H1 (cell line): ENCODE measurements at regions not wholly inside any gene's neighbourhood (a gene's known extent, or its start where the extent isn't known, plus 50 kb on each side); places are given as distances from the start of the nearest gene placed in this dataset.

ENCODE experiments used
- CTCF ChIA-PET: fragments of 300-600 bp; sonication (Branson Sonifier 250); formaldehyde crosslinking; loops from one replicate; lab custom pipeline; 2021; ENCODE audit not compliant: partially characterized antibody; lab: Charles Lee
- POLR2A ChIA-PET: fragments of 300-600 bp; sonication (Branson Sonifier 250); formaldehyde crosslinking; loops from one replicate; lab custom pipeline; 2021; ENCODE audit warnings: inconsistent platforms; ENCODE audit not compliant: partially characterized antibody; lab: Charles Lee
- DNase-seq, 2 experiments: peaks; one replicate each; pipeline versions ENCODE4 v3.0.0 to v3.0.0-alpha.2; 2010 to 2022; ENCODE audit warnings: low spot score in 2 of 2, low read depth in 1 of 2, mixed read lengths in 1 of 2
- FAIRE-seq: peaks from 2 replicates; lab custom pipeline; 2011; peaks lifted over from hg19 to GRCh38; lab: Jason Lieb, UNC
- H2AFZ ChIP-seq: 2 replicates; pipeline ENCODE4 v1.8.1; 2012; ENCODE audit warnings: low read length, inconsistent platforms
- H2AK5ac ChIP-seq: 2 replicates; pipeline ENCODE4 v1.6.1; 2013; ENCODE audit warnings: low read depth, low read length
- H2BK120ac ChIP-seq: replicated peaks from 2 replicates; pipeline ENCODE3; 2013; ENCODE audit warnings: low read depth, low read length, inconsistent platforms
- H2BK12ac ChIP-seq: 2 replicates; pipeline ENCODE4 v1.6.1; 2013; ENCODE audit warnings: low read depth, low read length
- H2BK15ac ChIP-seq: 2 replicates; pipeline ENCODE4 v1.6.1; 2013; ENCODE audit warnings: low read length
- H2BK20ac ChIP-seq: 2 replicates; pipeline ENCODE4 v1.6.1; 2013; ENCODE audit warnings: low read length
- H2BK5ac ChIP-seq: 2 replicates; pipeline ENCODE4 v1.6.1; 2013; ENCODE audit warnings: low read depth, low read length
- H3K14ac ChIP-seq: 2 replicates; pipeline ENCODE4 v1.6.1; 2013; ENCODE audit warnings: inconsistent platforms; ENCODE audit not compliant: insufficient read length
- H3K18ac ChIP-seq: 2 replicates; pipeline ENCODE4 v1.6.1; 2013; ENCODE audit warnings: low read length; ENCODE audit errors: extremely low read depth
- H3K23ac ChIP-seq: 2 replicates; pipeline ENCODE4 v1.6.1; 2013; ENCODE audit warnings: inconsistent platforms; ENCODE audit not compliant: insufficient read length
- H3K23me2 ChIP-seq: 2 replicates; pipeline ENCODE4 v1.6.1; 2013; ENCODE audit warnings: low read depth, low read length
- H3K27ac ChIP-seq: 2 replicates; pipeline ENCODE4 v1.6.1; 2011; ENCODE audit warnings: low read depth, low read length, inconsistent platforms
- H3K27me3 ChIP-seq, 4 experiments: replicated peaks in 1 of 4; 1 replicate in 1 of 4; 2 replicates in 3 of 4; pipeline versions ENCODE4 v1.6.1 to v1.8.1; 2011 to 2013; ENCODE audit warnings: low read length in 3 of 4, mild to moderate bottlenecking in 3 of 4, inconsistent platforms in 2 of 4, mixed read lengths in 2 of 4, moderate library complexity in 1 of 4; ENCODE audit not compliant: control insufficient read depth in 3 of 4, insufficient read depth in 3 of 4; ENCODE audit errors: extremely low read depth in 1 of 4
- H3K36me3 ChIP-seq, 4 experiments: 2 replicates each; pipeline versions ENCODE4 v1.6.1 to v1.8.1; 2011 to 2013; ENCODE audit warnings: mild to moderate bottlenecking in 4 of 4, low read length in 3 of 4, moderate library complexity in 2 of 4, control low read depth in 1 of 4, inconsistent platforms in 1 of 4; ENCODE audit not compliant: insufficient read depth in 4 of 4, control insufficient read depth in 2 of 4
- H3K4ac ChIP-seq: replicated peaks from 2 replicates; pipeline ENCODE3; 2013; ENCODE audit warnings: low read length, low read depth, mixed read lengths, inconsistent platforms; ENCODE audit not compliant: insufficient read length
- H3K4me1 ChIP-seq, 4 experiments: replicated peaks in 1 of 4; 1 replicate in 1 of 4; 2 replicates in 3 of 4; pipeline versions ENCODE4 v1.6.1 to v1.8.1; 2011 to 2013; ENCODE audit warnings: low read length in 3 of 4, inconsistent platforms in 2 of 4, mixed read lengths in 1 of 4; ENCODE audit not compliant: insufficient read depth in 4 of 4, control insufficient read depth in 3 of 4
- H3K4me2 ChIP-seq, 2 experiments: 2 replicates each; pipeline versions ENCODE4 v1.6.1 to v1.8.1; 2011 to 2013; ENCODE audit warnings: low read depth in 2 of 2, low read length in 2 of 2, control low read depth in 1 of 2, inconsistent platforms in 1 of 2, mild to moderate bottlenecking in 1 of 2; ENCODE audit not compliant: insufficient read depth in 1 of 2
- H3K4me3 ChIP-seq, 4 experiments: fragments of 200-600, 300-600 bp in 1 of 4; sonication (generic), shearing (Covaris generic), sonication (Bioruptor Twin) in 1 of 4; 2 replicates each; pipeline versions ENCODE4 v1.5.1 to v1.8.1; 2011 to 2016; ENCODE audit warnings: low read length in 4 of 4, low read depth in 3 of 4, control low read depth in 2 of 4, inconsistent platforms in 2 of 4, mild to moderate bottlenecking in 2 of 4, mixed read lengths in 1 of 4, moderate library complexity in 1 of 4; ENCODE audit not compliant: insufficient read depth in 2 of 4; ENCODE audit errors: extremely low read depth in 1 of 4
- H3K56ac ChIP-seq: replicated peaks from 2 replicates; pipeline ENCODE3; 2013; ENCODE audit warnings: low read depth, mild to moderate bottlenecking, mixed read lengths, low read length, inconsistent platforms; ENCODE audit not compliant: insufficient read length
- H3K79me1 ChIP-seq: 2 replicates; pipeline ENCODE4 v1.6.1; 2013; ENCODE audit warnings: low read depth, low read length, control low read depth
- H3K79me2 ChIP-seq, 2 experiments: 2 replicates each; pipeline versions ENCODE4 v1.6.1 to v1.8.1; 2012 to 2013; ENCODE audit warnings: low read length in 2 of 2, mild to moderate bottlenecking in 2 of 2, inconsistent platforms in 1 of 2; ENCODE audit not compliant: insufficient read depth in 2 of 2, control insufficient read depth in 1 of 2
- H3K9ac ChIP-seq, 4 experiments: replicated peaks in 1 of 4; 1 replicate in 1 of 4; 2 replicates in 3 of 4; pipeline versions ENCODE4 v1.6.1 to v1.8.1; 2011 to 2013; ENCODE audit warnings: low read depth in 3 of 4, low read length in 3 of 4, control low read depth in 2 of 4, mild to moderate bottlenecking in 2 of 4, moderate library complexity in 2 of 4, inconsistent platforms in 1 of 4; ENCODE audit errors: extremely low read depth in 1 of 4
- H3K9me3 ChIP-seq, 2 experiments: 2 replicates each; pipeline versions ENCODE4 v1.6.1 to v1.8.1; 2012 to 2013; ENCODE audit warnings: mild to moderate bottlenecking in 2 of 2, moderate library complexity in 2 of 2, control low read depth in 1 of 2, inconsistent platforms in 1 of 2, low read depth in 1 of 2, low read length in 1 of 2, mixed read lengths in 1 of 2; ENCODE audit not compliant: insufficient read depth in 2 of 2
- H4K20me1 ChIP-seq, 2 experiments: replicated peaks in 1 of 2; 2 replicates each; pipeline versions ENCODE3 to v1.8.1; 2011 to 2013; ENCODE audit warnings: inconsistent platforms in 2 of 2, low read length in 2 of 2, mild to moderate bottlenecking in 1 of 2; ENCODE audit not compliant: insufficient read depth in 2 of 2, control insufficient read depth in 1 of 2
- H4K5ac ChIP-seq: 2 replicates; pipeline ENCODE4 v1.6.1; 2013; ENCODE audit warnings: low read length, low read depth, mixed read lengths, inconsistent platforms; ENCODE audit not compliant: insufficient read length
- H4K8ac ChIP-seq: 2 replicates; pipeline ENCODE4 v1.8.0; 2013; ENCODE audit warnings: mild to moderate bottlenecking, moderate library complexity, low read length, inconsistent platforms; ENCODE audit not compliant: insufficient read depth; ENCODE audit errors: extremely low read depth
- H4K91ac ChIP-seq: replicated peaks from 2 replicates; pipeline ENCODE3; 2013; ENCODE audit warnings: low read length, mixed read lengths, inconsistent platforms; ENCODE audit not compliant: insufficient read length
- BCL11A ChIP-seq, 2 experiments: IDR thresholded peaks; one replicate each; pipeline ENCODE4 v1.6.1; 2011; ENCODE audit warnings: low read depth in 2 of 2, low read length in 2 of 2, mild to moderate bottlenecking in 2 of 2
- FOSL1 ChIP-seq: IDR thresholded peaks from 2 replicates; pipeline ENCODE4 v1.6.1; 2011; ENCODE audit warnings: mild to moderate bottlenecking, low read depth, low read length, moderate library complexity; ENCODE audit not compliant: insufficient read depth
- KDM5A ChIP-seq: fragments of 200-600 bp; IDR thresholded peaks from 2 replicates; pipeline ENCODE4 v1.7.1; 2012; ENCODE audit warnings: mild to moderate bottlenecking, low read length, inconsistent platforms, mixed read lengths
- MAX ChIP-seq: IDR thresholded peaks from 2 replicates; pipeline ENCODE4 v1.6.1; 2012; ENCODE audit warnings: inconsistent platforms
- NRF1 ChIP-seq: IDR thresholded peaks from 2 replicates; pipeline ENCODE4 v1.6.1; 2011; ENCODE audit warnings: mild to moderate bottlenecking, low read depth, low read length, improper control_type of control experiment
- POU5F1 ChIP-seq: IDR thresholded peaks from 2 replicates; pipeline ENCODE4 v1.6.1; 2011; ENCODE audit warnings: low read depth, mild to moderate bottlenecking, low read length, moderate library complexity
- RBBP5 ChIP-seq: IDR thresholded peaks from 2 replicates; pipeline ENCODE4 v1.7.1; 2012; ENCODE audit warnings: low read depth, mild to moderate bottlenecking, inconsistent platforms, low read length, moderate library complexity, borderline replicate concordance
- RNF2 ChIP-seq: fragments of 200-900, 300-1000 bp; sonication (generic); IDR thresholded peaks from 2 replicates; pipeline ENCODE4 v1.7.1; 2016; ENCODE audit warnings: borderline replicate concordance, low read depth, mild to moderate bottlenecking, antibody characterized with exemption, low read length; ENCODE audit not compliant: poor library complexity, severe bottlenecking; ENCODE audit errors: missing control alignments
- RXRA ChIP-seq: IDR thresholded peaks from 2 replicates; pipeline ENCODE4 v1.6.1; 2011; ENCODE audit warnings: low read depth, mild to moderate bottlenecking, low read length, moderate library complexity; ENCODE audit not compliant: insufficient read depth
- TAF1 ChIP-seq: IDR thresholded peaks from 2 replicates; pipeline ENCODE4 v1.6.1; 2011; ENCODE audit warnings: mild to moderate bottlenecking, low read depth, low read length
- TCF12 ChIP-seq: IDR thresholded peaks from 2 replicates; pipeline ENCODE4 v1.6.1; 2011; ENCODE audit warnings: low read depth, mild to moderate bottlenecking, low read length
- YY1 ChIP-seq: IDR thresholded peaks from 2 replicates; pipeline ENCODE4 v1.6.1; 2011; ENCODE audit warnings: low read depth, mild to moderate bottlenecking, low read length
- ZNF274 ChIP-seq: IDR thresholded peaks from 2 replicates; pipeline ENCODE4 v1.7.0; 2012; ENCODE audit warnings: low read length, borderline replicate concordance; ENCODE audit errors: extremely low read depth

- TF ChIP-seq BCL11A (IDR thresholded peaks at IDR 0.05; ENCODE audit: low read depth in 2 of 2, low read length in 2 of 2) (no peak), KDM5A (no peak)
Observed at GRCh38 chr4:54813674-54814073, 155.9 kb downstream of the KIT start (continued).

GRCh38 chr4:54806351-54806750 is 148.6 kb downstream of the KIT start:
- Histone ChIP-seq H3K27me3 (no peaks in the 10 kb centered on the region), H2BK20ac (no peak overlapping the region), H3K9ac (no peak overlapping the region), H3K14ac (no peak overlapping the region), H2BK120ac (no peak overlapping the region), H3K36me3 (no peaks in the 10 kb centered on the region; a peak in 1 of 8 replicates), H3K4me1 (no peaks in the 10 kb centered on the region), H4K91ac (no peak overlapping the region), H3K79me1 (no peaks in the 10 kb centered on the region), H2AK5ac (no peak overlapping the region), H3K4me2 (no peak overlapping the region), H3K23me2 (no peaks in the 10 kb centered on the region; the same call in 1 of the 2 replicates), H3K79me2 (no peaks in the 10 kb centered on the region)
- POLR2A ChIA-PET = no interaction called here
- FAIRE-seq = no peak
- TF ChIP-seq TCF12 = no peak
- TF ChIP-seq ZNF274 = no peak
- no peak for TF ChIP-seq YY1
- TF ChIP-seq POU5F1 = no peak
- TF ChIP-seq FOSL1 = no peak
- no peak for TF ChIP-seq RBBP5
- no peak for TF ChIP-seq MAX
- TF ChIP-seq RNF2 = no peak
- TF ChIP-seq RXRA = no peak
- no peak for TF ChIP-seq TAF1
- TF ChIP-seq NRF1 = no peak
- TF ChIP-seq, all 59 proteins: peak for 0
- no peak for DNase-seq
- no peak overlapping the region for H3K4ac ChIP-seq
- H3K9me3 ChIP-seq = peaks cover 10 to 12% of the 10 kb centered on the region in 2 experiments; a peak in 3 of 4 replicates
- H2BK15ac ChIP-seq = no peak overlapping the region
- no peak overlapping the region for H3K23ac ChIP-seq
- H2BK12ac ChIP-seq = no peak overlapping the region
- H4K8ac ChIP-seq = no peak overlapping the region
- no peaks in the 10 kb centered on the region for H4K20me1 ChIP-seq
- H3K4me3 ChIP-seq = no peak overlapping the region
- no peak overlapping the region for H4K5ac ChIP-seq
- CTCF ChIA-PET = no interaction called here
- no peak overlapping the region for H3K56ac ChIP-seq
- no peak overlapping the region for H2AFZ ChIP-seq
- H3K27ac ChIP-seq = no peak overlapping the region
- H2BK5ac ChIP-seq = no peak overlapping the region
- no peak overlapping the region for H3K18ac ChIP-seq
